DOHH2 (cell line): ENCODE measurements at regions not wholly inside any gene's neighbourhood (a gene's known extent, or its start where the extent isn't known, plus 50 kb on each side); places are given as distances from the start of the nearest gene placed in this dataset.

ENCODE experiments used
- H3F3A ChIP-seq: fragments of 200-600 bp; sonication (generic), shearing (Covaris generic); 2 replicates; pipeline ENCODE4 v1.6.0; 2016; ENCODE audit warnings: antibody characterized with exemption, mild to moderate bottlenecking; ENCODE audit not compliant: control insufficient read depth, insufficient read depth
- H3K27ac ChIP-seq: fragments of 200-600 bp; sonication (generic); 2 replicates; pipeline ENCODE4 v1.5.1; 2014; ENCODE audit warnings: low read depth, mild to moderate bottlenecking, low read length, moderate library complexity
- H3K27me3 ChIP-seq: fragments of 200-600 bp; sonication (generic); 2 replicates; pipeline ENCODE4 v1.6.1; 2014; ENCODE audit warnings: mild to moderate bottlenecking, low read length, mixed read lengths; ENCODE audit not compliant: control insufficient read depth
- H3K36me3 ChIP-seq: fragments of 200-600 bp; sonication (generic); 2 replicates; pipeline ENCODE4 v1.6.1; 2014; ENCODE audit warnings: mild to moderate bottlenecking, low read length, moderate library complexity, mixed read lengths; ENCODE audit not compliant: control insufficient read depth
- H3K4me1 ChIP-seq: fragments of 200-600 bp; sonication (generic); 2 replicates; pipeline ENCODE4 v1.6.1; 2014; ENCODE audit warnings: mild to moderate bottlenecking, low read length, mixed read lengths; ENCODE audit not compliant: control insufficient read depth
- H3K4me2 ChIP-seq: fragments of 200-600 bp; sonication (generic); 2 replicates; pipeline ENCODE4 v1.6.0; 2014; ENCODE audit warnings: mild to moderate bottlenecking, low read length, moderate library complexity
- H3K4me3 ChIP-seq: fragments of 200-600 bp; sonication (generic); 2 replicates; pipeline ENCODE4 v1.5.1; 2014; ENCODE audit warnings: mild to moderate bottlenecking, low read length, mixed read lengths
- H3K79me2 ChIP-seq: fragments of 200-600 bp; sonication (generic); 2 replicates; pipeline ENCODE4 v1.6.1; 2014; ENCODE audit warnings: mild to moderate bottlenecking, low read length, mixed read lengths; ENCODE audit not compliant: control insufficient read depth
- H3K9me2 ChIP-seq: fragments of 200-600 bp; sonication (generic); replicated peaks from 2 replicates; pipeline ENCODE4 v1.6.1; 2014; ENCODE audit warnings: mild to moderate bottlenecking, low read length, mixed read lengths; ENCODE audit not compliant: control insufficient read depth
- H3K9me3 ChIP-seq: fragments of 200-600 bp; sonication (generic); 2 replicates; pipeline ENCODE4 v1.6.1; 2014; ENCODE audit warnings: antibody characterized with exemption, low read length, mixed read lengths; ENCODE audit not compliant: control insufficient read depth, insufficient read depth
- H4K20me1 ChIP-seq: fragments of 200-600 bp; sonication (generic); 2 replicates; pipeline ENCODE4 v1.6.0; 2014; ENCODE audit warnings: low read depth, mild to moderate bottlenecking, antibody characterized with exemption, low read length, moderate library complexity; ENCODE audit not compliant: control insufficient read depth, insufficient read depth
- CTCF ChIP-seq: fragments of 200-600 bp; sonication (generic); IDR thresholded peaks from one replicate; pipeline ENCODE4 v1.5.1; 2014; ENCODE audit warnings: antibody characterized with exemption, mild to moderate bottlenecking, low read depth, low read length; ENCODE audit not compliant: poor library complexity, severe bottlenecking
- EZH2phosphoT487 ChIP-seq: fragments of 200-600 bp; sonication (generic); IDR thresholded peaks from 2 replicates; pipeline ENCODE4 v1.6.1; 2017; ENCODE audit warnings: borderline replicate concordance, mild to moderate bottlenecking, antibody characterized with exemption, low read length, moderate library complexity, mixed read lengths

- H4K20me1 ChIP-seq: no peaks in the 10 kb centered on the region
- H3K4me2 ChIP-seq: no peak overlapping the region
- H3K9me3 ChIP-seq: no peaks in the 10 kb centered on the region
- no peaks in the 10 kb centered on the region for H3F3A ChIP-seq
- no peak for TF ChIP-seq CTCF
- TF ChIP-seq EZH2phosphoT487: no peak
- H3K9me2 ChIP-seq: no peaks in the 10 kb centered on the region
- no peaks in the 10 kb centered on the region for H3K79me2 ChIP-seq
- H3K36me3 ChIP-seq: no peaks in the 10 kb centered on the region
- no peaks in the 10 kb centered on the region for H3K27me3 ChIP-seq
- H3K4me1 ChIP-seq: no peaks in the 10 kb centered on the region
- no peak overlapping the region for H3K4me3 ChIP-seq
- H3K27ac ChIP-seq: no peak overlapping the region
Observed at GRCh38 chr3:117252208-117252607, 542.6 kb downstream of the TUSC7 start.

- Histone ChIP-seq H3K79me2 (no peaks in the 10 kb centered on the region), H3F3A (no peaks in the 10 kb centered on the region), H3K27me3 (no peaks in the 10 kb centered on the region), H3K9me3 (no peaks in the 10 kb centered on the region), H3K36me3 (no peaks in the 10 kb centered on the region), H4K20me1 (no peaks in the 10 kb centered on the region), H3K4me1 (no peaks in the 10 kb centered on the region), H3K9me2 (no peaks in the 10 kb centered on the region), H3K4me2 (no peak overlapping the region), H3K4me3 (no peak overlapping the region), H3K27ac (no peak overlapping the region)
- TF ChIP-seq EZH2phosphoT487 (no peak), CTCF (no peak)
Observed at GRCh38 chr3:117252651-117253050, 543.1 kb downstream of the TUSC7 start.

- H3K4me1 ChIP-seq: no peaks in the 10 kb centered on the region
- H3K27ac ChIP-seq: no peak overlapping the region
- H4K20me1 ChIP-seq: no peaks in the 10 kb centered on the region
- no peak overlapping the region for H3K4me2 ChIP-seq
- H3K9me3 ChIP-seq: no peaks in the 10 kb centered on the region
- H3F3A ChIP-seq: no peaks in the 10 kb centered on the region
- H3K27me3 ChIP-seq: no peaks in the 10 kb centered on the region
- no peak for TF ChIP-seq EZH2phosphoT487
- TF ChIP-seq CTCF: no peak
- H3K9me2 ChIP-seq: no peaks in the 10 kb centered on the region
- H3K79me2 ChIP-seq: no peaks in the 10 kb centered on the region
- H3K36me3 ChIP-seq: no peaks in the 10 kb centered on the region
- H3K4me3 ChIP-seq: no peak overlapping the region
Observed at GRCh38 chr3:117253636-117254035, 544.1 kb downstream of the TUSC7 start.

- Histone ChIP-seq H4K20me1 (no peaks in the 10 kb centered on the region), H3K9me2 (no peaks in the 10 kb centered on the region), H3K4me2 (no peak overlapping the region), H3F3A (no peaks in the 10 kb centered on the region), H3K36me3 (no peaks in the 10 kb centered on the region), H3K4me1 (no peaks in the 10 kb centered on the region), H3K27me3 (no peaks in the 10 kb centered on the region), H3K79me2 (no peaks in the 10 kb centered on the region), H3K4me3 (no peak overlapping the region), H3K27ac (no peak overlapping the region), H3K9me3 (no peaks in the 10 kb centered on the region)
- TF ChIP-seq CTCF (no peak), EZH2phosphoT487 (no peak)
Observed at GRCh38 chr3:117254985-117255384, 545.4 kb downstream of the TUSC7 start.
